SK-N-DZ (cell line): ENCODE measurements at regions not wholly inside any gene's neighbourhood (a gene's known extent, or its start where the extent isn't known, plus 50 kb on each side); places are given as distances from the start of the nearest gene placed in this dataset.

Experiments used
- DNase-seq: peaks from one replicate; pipeline ENCODE4 v3.0.0-alpha.2; 2015; ENCODE audit warnings: low spot score

- DNase-seq, result no peak
These were observed 1411.0 kb upstream of the SLC10A2 start for GRCh38 chr13:104477261-104477660.

GRCh38 chr13:104473936-104474335 lies 1407.7 kb upstream of the SLC10A2 start:
- no peak for DNase-seq

GRCh38 chr13:104466016-104466415 lies 1399.8 kb upstream of the SLC10A2 start:
- no peak for DNase-seq

DNA sequence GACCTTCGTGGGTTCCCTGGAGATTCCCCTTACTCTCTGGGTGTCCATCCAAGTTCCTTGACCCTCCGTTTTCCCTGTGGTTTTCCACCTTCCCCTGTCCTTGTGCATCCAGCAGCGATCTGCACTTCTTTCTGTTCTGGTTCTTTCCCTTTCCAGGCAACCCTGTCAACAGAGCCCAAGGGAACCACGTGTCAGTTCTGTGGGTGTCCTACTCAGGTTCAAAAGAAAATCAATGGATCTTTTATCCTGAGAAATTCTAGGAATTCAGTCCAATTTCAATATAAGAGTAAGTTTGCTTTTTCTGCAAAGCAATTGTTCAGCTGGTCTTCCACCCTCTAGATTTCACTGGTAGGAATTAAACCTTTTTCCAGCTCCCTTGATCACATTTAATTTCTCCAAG lies 1394.8 kb upstream of the SLC10A2 start:
- DNase-seq, result no peak

GRCh38 chr13:104460554-104460953 lies 1394.3 kb upstream of the SLC10A2 start:
- no peak for DNase-seq

- no peak for DNase-seq
These were observed 1383.8 kb upstream of the SLC10A2 start for GRCh38 chr13:104450006-104450405.

DNA sequence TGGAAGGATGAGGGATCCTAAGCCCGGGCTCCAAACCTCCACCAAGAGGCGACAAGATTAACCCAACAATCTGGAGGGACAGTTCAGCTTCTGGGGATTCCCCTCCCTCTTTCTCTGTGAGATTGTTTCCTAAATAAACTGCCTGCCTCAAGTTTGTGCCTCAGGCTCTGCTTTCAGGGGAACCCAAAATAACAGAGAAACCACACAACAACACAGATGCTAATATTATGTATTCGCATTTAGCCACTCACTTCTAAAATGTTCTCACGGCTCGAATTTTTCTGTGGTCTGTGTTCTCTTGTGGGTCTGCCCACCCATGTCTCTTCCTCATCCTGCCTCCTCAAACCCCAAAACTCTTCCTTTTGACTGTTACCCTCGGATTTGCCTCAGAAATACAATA lies 1381.1 kb upstream of the SLC10A2 start:
- DNase-seq, result no peak

DNA sequence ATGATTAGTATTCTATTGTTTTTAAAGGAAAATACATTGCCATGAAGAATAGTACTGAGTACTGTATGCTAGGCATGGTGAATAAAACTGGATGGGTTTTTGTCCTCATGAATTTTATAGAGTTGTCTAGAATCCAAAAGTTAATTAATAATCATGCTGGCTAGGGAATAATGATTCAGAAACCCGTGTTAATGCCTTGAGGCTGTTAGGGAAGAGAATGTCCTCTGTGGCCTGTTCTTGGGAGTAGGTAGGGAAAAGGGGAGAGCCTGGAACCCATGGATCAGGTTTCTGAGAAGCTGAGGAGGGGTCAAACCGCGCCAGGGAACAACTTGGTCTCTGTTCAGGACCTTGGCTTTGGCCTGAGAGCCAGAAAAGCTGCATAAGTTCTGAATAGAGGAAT lies 1376.3 kb upstream of the SLC10A2 start:
- no peak for DNase-seq

GRCh38 chr13:104436555-104436954 lies 1370.3 kb upstream of the SLC10A2 start:
- DNase-seq, result no peak

- DNase-seq, result no peak
These were observed 1365.7 kb upstream of the SLC10A2 start for GRCh38 chr13:104431895-104432294.

GRCh38 chr13:104426435-104426834 lies 1360.2 kb upstream of the SLC10A2 start:
- no peak for DNase-seq

- DNase-seq, result no peak
These were observed 1356.5 kb upstream of the SLC10A2 start for GRCh38 chr13:104422668-104423067.

DNA sequence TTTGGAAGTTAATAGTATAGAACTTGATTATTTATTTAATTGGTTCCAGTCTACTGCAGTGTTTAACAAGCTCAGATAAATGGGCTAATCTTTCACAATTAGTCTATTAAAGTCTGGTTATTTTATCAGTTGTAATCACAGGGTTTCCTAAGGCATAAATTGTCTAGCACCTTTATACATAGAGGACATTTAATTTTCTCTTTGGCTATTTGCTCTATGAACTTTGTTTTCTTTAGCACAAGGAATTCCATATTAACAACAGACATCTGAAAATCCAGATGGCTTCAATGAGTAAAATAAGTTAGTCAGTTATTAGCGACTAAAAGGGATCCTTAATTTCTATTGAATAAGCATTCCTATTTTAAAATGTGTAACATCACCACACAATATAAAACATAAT lies 1350.8 kb upstream of the SLC10A2 start:
- no peak for DNase-seq

- DNase-seq, result no peak
These were observed 1348.6 kb upstream of the SLC10A2 start for GRCh38 chr13:104414771-104415170.

DNA sequence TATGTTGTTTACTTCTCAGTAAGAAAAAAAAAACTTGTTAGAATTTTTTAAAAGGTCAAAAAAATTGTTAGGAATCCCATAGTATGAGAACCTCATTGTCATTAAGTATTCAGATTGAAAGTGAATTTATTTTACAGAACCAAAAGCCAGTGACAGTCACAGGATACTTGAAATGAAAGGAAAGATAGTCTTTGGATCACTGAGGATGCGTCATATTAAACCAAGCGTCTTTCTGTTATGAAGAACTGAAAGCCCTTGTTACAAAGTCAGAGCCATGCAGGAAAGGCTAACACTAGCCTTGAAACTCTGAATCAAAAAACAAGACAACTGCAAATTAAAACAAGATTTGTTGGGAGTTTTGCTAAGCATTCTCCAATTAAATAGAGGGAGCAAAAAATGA lies 1348.0 kb upstream of the SLC10A2 start:
- no peak for DNase-seq

DNA sequence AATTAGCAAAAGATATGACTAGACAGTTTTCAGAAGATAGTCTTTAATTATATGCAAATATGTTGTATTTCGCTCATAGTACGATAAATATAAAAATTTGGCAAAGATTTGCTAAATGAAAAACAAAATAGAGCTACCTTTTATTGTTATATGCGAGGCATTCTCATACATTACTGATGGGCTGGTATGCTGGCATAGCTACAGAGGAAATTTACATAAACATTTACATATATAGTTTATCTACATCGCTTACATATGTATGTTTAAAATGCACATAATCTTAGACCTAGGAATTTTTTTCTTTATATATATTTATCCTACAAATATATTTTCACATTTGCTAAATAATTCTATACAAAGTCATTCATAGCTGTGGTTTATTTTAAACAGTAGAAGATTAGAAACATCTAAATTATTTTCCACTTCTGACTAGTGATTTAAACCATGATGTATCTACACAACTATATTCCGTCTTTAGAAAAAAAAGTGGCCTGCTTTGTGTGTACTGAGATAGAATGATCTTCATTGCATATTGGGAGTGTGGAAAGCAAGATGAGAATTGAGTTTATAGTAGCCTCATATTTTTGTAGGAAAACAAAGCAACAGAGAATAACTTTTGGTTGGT lies 1345.0 kb upstream of the SLC10A2 start:
- DNase-seq, result no peak

DNA sequence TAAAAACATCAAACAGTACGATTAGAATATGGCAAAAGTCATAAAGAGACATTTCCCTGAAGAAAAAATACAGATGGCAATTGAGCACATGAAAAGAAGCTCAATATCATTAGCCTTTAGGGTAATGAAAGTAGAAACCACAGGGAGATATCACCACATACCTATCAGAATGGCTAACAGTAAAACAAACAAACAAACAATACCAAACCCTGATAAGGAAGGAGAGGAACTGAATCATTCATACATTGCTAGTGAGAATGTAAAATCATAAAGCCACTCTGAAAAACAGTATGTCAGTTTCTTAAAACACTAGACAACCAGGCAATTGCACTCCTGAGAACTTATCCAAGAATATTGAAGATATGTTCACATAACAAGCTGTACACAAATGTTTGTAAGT lies 1342.5 kb upstream of the SLC10A2 start:
- no peak for DNase-seq

DNA sequence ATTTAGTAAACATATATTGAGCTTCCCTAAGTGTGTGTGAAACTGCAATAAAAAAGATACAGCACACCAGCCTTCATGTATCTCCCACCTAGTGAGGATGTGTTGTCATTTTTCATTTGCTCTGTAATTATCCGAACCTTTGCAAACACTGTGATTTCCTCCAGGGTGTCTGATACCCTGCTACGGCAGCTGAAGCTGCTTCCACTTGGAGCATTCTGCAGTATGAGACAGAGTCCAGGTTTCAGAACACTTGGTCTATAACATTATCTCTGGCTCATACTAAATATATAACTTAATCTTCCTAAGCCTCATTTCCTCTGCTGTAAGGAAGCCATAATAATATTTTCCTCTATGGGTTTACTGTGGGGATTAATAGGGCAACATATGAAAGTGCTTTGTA lies 1338.1 kb upstream of the SLC10A2 start:
- DNase-seq, result no peak

DNA sequence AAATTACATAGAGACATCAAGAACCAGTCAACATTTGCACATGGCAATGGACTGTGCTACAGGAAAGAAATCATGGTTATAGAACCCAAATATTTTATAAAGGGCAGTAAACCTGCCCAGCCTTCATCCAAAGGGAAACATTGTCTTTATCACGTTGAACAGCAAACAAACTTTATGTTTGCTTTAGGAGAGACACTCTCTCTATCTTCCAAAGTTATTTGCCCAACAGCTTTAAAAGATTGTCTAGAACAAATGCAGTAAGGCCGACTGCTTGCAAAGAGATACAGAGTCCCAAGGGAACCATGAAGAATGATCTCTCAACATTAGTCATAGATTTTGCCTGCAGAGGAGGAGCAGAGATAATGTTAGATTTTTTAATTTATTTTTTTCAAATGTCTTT lies 1323.5 kb upstream of the SLC10A2 start:
- no peak for DNase-seq

DNA sequence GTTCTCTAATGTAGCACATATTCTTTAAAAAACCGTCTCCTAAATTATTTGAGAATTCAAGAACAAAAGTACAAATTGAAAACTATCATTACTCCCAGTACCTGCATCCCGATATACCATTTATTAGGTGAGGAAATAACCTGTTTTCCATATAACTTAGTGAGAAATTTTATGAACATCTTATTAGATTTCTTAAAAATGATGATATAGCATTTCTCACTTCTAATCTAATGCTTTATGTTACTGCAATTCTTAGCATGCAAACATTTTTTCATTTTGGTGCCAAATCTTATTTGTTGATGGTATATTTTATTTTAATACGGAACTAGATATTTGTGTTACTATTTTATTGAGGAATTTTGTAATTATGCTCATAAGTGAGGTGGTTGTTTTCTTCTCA lies 1321.3 kb upstream of the SLC10A2 start:
- DNase-seq, result no peak

DNA sequence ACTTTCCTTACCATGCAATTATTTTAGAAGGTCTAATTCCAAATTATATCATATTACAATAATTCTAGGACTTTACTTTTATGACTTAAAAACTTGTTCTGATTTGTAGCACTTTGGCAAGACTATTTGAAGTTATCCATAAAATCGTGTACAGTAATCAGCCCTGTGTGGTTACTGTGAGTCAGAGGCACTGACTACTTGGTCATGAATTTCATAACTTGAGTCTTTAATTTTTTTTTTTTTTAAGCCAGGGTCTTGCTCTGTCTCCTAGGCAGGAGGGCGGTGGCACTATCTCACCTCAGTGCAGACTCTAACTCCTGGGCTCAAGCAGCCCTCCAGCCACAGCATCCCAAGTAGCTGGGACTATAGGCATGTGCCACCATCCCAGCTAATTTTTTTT lies 1319.2 kb upstream of the SLC10A2 start:
- no peak for DNase-seq

DNA sequence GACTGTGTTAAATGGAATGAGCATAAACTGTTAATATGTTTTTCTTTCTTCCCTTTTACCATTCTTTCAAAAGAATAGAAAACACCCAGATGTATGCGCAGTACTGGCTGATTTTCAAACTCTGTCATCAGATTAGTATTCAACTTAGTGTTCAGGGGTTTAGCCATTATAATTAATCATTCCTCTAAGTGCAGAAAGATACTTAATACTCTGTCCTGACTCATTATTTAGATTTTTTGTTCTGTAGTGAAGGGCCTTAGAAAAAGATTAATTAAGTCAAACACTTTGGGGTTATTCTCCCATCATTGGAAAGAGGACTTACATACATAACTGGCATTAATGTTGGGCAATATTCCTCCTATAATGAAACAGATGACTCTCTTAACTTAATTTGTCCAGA lies 1316.7 kb upstream of the SLC10A2 start:
- no peak for DNase-seq

DNA sequence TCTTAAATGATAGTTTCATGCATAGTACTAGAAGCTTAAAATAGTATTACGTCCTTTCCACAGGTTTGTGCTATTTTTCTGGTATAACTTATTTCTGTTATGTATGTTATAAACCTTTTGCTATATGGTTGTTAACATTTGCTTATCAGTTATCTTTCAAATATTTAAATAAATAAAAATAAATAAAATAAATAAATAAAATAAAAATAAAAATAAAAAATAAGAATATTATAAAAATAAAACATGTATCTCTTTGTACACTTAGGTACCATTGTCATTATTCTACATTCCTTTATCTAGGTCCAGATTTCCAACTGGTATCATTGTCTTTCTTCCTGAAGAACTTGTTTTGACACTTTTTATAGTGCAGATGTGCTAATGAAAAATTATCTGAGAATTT lies 1310.4 kb upstream of the SLC10A2 start:
- no peak for DNase-seq

- no peak for DNase-seq
These were observed 1309.4 kb upstream of the SLC10A2 start for GRCh38 chr13:104375614-104376013.
